ENCODE measurements at regions not wholly inside any gene's neighbourhood (a gene's known extent, or its start where the extent isn't known, plus 50 kb on each side); places are given as distances from the start of the nearest gene placed in this dataset.
"Not testable (repeated sequence)": the region's sequence is repeated elsewhere in the genome, so short reads cannot be mapped to it uniquely, and the experiment has no call there.

DNA sequence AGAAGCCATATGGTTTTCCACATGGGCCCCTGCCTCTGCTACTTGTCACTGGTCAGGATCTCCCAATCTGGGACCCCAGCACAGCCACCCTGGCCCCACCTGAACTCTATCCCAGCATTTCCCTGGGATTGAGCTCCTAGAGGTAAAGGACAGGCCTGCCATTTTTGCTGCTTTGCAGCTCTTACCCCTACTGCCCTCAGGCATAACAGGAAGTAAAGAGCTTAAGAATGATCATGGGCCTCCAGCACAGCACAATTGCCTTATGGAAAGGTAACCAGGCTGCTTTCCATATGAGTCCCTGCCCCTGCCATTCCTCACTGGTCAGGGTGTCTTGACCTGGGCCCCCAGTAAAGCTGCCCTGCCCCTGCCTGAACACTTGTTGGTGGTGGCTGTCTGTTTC, 196.6 kb upstream of the XIST start:
- H3K4me3 Mint-ChIP-seq: no peak overlapping the region
- CTCF ChIA-PET: no interaction called here

DNA sequence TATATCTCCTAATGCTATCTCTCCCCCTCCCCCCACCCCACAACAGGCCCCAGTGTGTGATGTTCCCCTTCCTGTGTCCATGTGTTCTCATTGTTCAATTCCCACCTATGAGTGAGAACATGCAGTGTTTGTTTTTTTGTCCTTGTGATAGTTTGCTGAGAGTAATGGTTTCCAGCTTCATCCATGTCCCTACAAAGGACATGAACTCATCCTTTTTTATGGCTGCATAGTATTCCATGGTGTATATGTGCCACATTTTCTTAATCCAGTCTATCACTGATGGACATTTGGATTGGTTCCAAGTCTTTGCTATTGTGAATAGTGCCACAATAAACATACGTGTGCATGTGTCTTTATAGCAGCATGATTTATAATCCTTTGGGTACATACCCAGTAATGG, 181.6 kb upstream of the XIST start:
- not testable (repeated sequence) for H3K4me3 Mint-ChIP-seq

More for the DNA sequence above, 196.6 kb upstream of the XIST start:
- POLR2A ChIA-PET: no interaction called here
- Mint-ChIP-seq H3K27ac (no peak overlapping the region), H3K9me3 (ENCODE audit: insufficient read depth) (no peaks in the 10 kb centered on the region), H3K27me3 (no peaks in the 10 kb centered on the region), H3K4me1 (no peaks in the 10 kb centered on the region)
- H3K79me2 ChIP-seq (ENCODE audit: control insufficient read depth, insufficient read depth, low read length): no peaks in the 10 kb centered on the region
- no peak overlapping the region for H3K9ac ChIP-seq (ENCODE audit: low read length)
- ATAC-seq (ENCODE audit: low read depth) (no peak), DNase-seq (no peak)
- intact Hi-C loops (cut with micrococcal nuclease): no loop called here
- TF ChIP-seq, protein P1, sequence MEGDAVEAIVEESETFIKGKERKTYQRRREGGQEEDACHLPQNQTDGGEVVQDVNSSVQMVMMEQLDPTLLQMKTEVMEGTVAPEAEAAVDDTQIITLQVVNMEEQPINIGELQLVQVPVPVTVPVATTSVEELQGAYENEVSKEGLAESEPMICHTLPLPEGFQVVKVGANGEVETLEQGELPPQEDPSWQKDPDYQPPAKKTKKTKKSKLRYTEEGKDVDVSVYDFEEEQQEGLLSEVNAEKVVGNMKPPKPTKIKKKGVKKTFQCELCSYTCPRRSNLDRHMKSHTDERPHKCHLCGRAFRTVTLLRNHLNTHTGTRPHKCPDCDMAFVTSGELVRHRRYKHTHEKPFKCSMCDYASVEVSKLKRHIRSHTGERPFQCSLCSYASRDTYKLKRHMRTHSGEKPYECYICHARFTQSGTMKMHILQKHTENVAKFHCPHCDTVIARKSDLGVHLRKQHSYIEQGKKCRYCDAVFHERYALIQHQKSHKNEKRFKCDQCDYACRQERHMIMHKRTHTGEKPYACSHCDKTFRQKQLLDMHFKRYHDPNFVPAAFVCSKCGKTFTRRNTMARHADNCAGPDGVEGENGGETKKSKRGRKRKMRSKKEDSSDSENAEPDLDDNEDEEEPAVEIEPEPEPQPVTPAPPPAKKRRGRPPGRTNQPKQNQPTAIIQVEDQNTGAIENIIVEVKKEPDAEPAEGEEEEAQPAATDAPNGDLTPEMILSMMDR (IDR thresholded peaks at IDR 0.05): no peak
- TF ChIP-seq EZH2 (IDR thresholded peaks at IDR 0.05; ENCODE audit: borderline replicate concordance, insufficient read depth, low read depth, low read length, poor library complexity, severe bottlenecking): no peak
- no peak overlapping the region for H2AFZ ChIP-seq (ENCODE audit: insufficient read depth, low read depth, low read length, poor library complexity, severe bottlenecking)
- H3K27me3 ChIP-seq (replicated peaks in 1 of 4; ENCODE audit: control extremely low read depth in 1 of 4, control insufficient read depth in 3 of 4, insufficient read depth in 4 of 4, low read length in 3 of 4): no peaks in the 10 kb centered on the region
- H3K4me1 ChIP-seq (ENCODE audit: control insufficient read depth in 2 of 2, insufficient read depth in 2 of 2, low read length in 2 of 2): no peaks in the 10 kb centered on the region
- H3K4me2 ChIP-seq (replicated peaks; ENCODE audit: low read depth, low read length, poor library complexity, severe bottlenecking): no peak overlapping the region
- peaks cover 0 to 10% (median 0%) of the 10 kb centered on the region in 3 donors for H3K9me3 ChIP-seq (ENCODE audit: control extremely low read depth in 1 of 3, control insufficient read depth in 2 of 3, insufficient read depth in 1 of 3, low read length in 2 of 3)
- H3K4me3 ChIP-seq (ENCODE audit: control extremely low read depth in 1 of 5, extremely low read depth in 1 of 5, insufficient read depth in 1 of 5, low read depth in 2 of 5, low read length in 4 of 5): no peak overlapping the region
- H3K36me3 ChIP-seq (replicated peaks in 1 of 2; ENCODE audit: control extremely low read depth in 1 of 2, control insufficient read depth in 1 of 2, extremely low read depth in 1 of 2, insufficient read depth in 2 of 2, low read length in 1 of 2): no peaks in the 10 kb centered on the region
- no peaks in the 10 kb centered on the region for H4K20me1 ChIP-seq (ENCODE audit: control insufficient read depth, insufficient read depth, low read length, poor library complexity, severe bottlenecking)
- no peak overlapping the region for H3K27ac ChIP-seq (ENCODE audit: low read length in 2 of 2)

DNA sequence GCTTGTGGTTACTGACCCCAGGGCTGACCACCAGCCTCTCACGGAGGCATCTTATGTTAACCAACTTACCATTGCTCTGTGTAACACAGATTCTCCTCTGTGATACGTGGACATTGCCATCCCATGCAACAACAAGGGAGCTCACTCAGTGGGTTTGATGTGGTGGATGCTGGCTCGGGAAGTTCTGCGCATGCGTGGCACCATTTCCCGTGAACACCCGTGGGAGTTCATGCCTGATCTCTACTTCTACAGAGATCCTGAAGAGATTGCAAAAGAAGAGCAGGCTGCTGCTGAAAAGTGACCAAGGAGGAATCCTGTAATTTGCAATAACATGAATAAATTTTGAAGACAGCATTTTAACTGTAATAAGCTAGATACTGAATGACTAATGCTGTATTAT, 179.0 kb upstream of the XIST start:
- H3K4me1 ChIP-seq (ENCODE audit: control insufficient read depth in 2 of 2, insufficient read depth in 2 of 2, low read length in 2 of 2); intact Hi-C loops (cut with micrococcal nuclease); DNase-seq; H3K9me3 ChIP-seq (ENCODE audit: control extremely low read depth in 1 of 3, control insufficient read depth in 2 of 3, insufficient read depth in 1 of 3, low read length in 2 of 3); H3K79me2 ChIP-seq (ENCODE audit: control insufficient read depth, insufficient read depth, low read length); H3K27ac Mint-ChIP-seq; H3K36me3 ChIP-seq (replicated peaks in 1 of 2; ENCODE audit: control extremely low read depth in 1 of 2, control insufficient read depth in 1 of 2, extremely low read depth in 1 of 2, insufficient read depth in 2 of 2, low read length in 1 of 2); H3K9me3 Mint-ChIP-seq (ENCODE audit: insufficient read depth); POLR2A ChIA-PET; H3K27ac ChIP-seq (ENCODE audit: low read length in 2 of 2); H3K27me3 Mint-ChIP-seq; ATAC-seq (ENCODE audit: low read depth); H3K27me3 ChIP-seq (replicated peaks in 1 of 4; ENCODE audit: control extremely low read depth in 1 of 4, control insufficient read depth in 3 of 4, insufficient read depth in 4 of 4, low read length in 3 of 4); H3K4me3 Mint-ChIP-seq; H3K4me1 Mint-ChIP-seq; H3K4me2 ChIP-seq (replicated peaks; ENCODE audit: low read depth, low read length, poor library complexity, severe bottlenecking); H4K20me1 ChIP-seq (ENCODE audit: control insufficient read depth, insufficient read depth, low read length, poor library complexity, severe bottlenecking); H2AFZ ChIP-seq (ENCODE audit: insufficient read depth, low read depth, low read length, poor library complexity, severe bottlenecking); H3K4me3 ChIP-seq (ENCODE audit: control extremely low read depth in 1 of 5, extremely low read depth in 1 of 5, insufficient read depth in 1 of 5, low read depth in 2 of 5, low read length in 4 of 5); CTCF ChIA-PET; H3K9ac ChIP-seq (ENCODE audit: low read length): not testable (repeated sequence)
- no CpG with 5 or more reads among the region's 7 CpGs for WGBS (ENCODE audit: insufficient coverage)

More for the DNA sequence above, 181.6 kb upstream of the XIST start:
- H3K4me1 Mint-ChIP-seq; ATAC-seq (ENCODE audit: low read depth); DNase-seq; H3K9ac ChIP-seq (ENCODE audit: low read length); H4K20me1 ChIP-seq (ENCODE audit: control insufficient read depth, insufficient read depth, low read length, poor library complexity, severe bottlenecking); H3K4me3 ChIP-seq (ENCODE audit: control extremely low read depth in 1 of 5, extremely low read depth in 1 of 5, insufficient read depth in 1 of 5, low read depth in 2 of 5, low read length in 4 of 5); H3K79me2 ChIP-seq (ENCODE audit: control insufficient read depth, insufficient read depth, low read length); H3K27ac Mint-ChIP-seq; H3K9me3 ChIP-seq (ENCODE audit: control extremely low read depth in 1 of 3, control insufficient read depth in 2 of 3, insufficient read depth in 1 of 3, low read length in 2 of 3); H2AFZ ChIP-seq (ENCODE audit: insufficient read depth, low read depth, low read length, poor library complexity, severe bottlenecking); POLR2A ChIA-PET; H3K4me1 ChIP-seq (ENCODE audit: control insufficient read depth in 2 of 2, insufficient read depth in 2 of 2, low read length in 2 of 2); H3K4me2 ChIP-seq (replicated peaks; ENCODE audit: low read depth, low read length, poor library complexity, severe bottlenecking); H3K27me3 Mint-ChIP-seq; H3K27me3 ChIP-seq (replicated peaks in 1 of 4; ENCODE audit: control extremely low read depth in 1 of 4, control insufficient read depth in 3 of 4, insufficient read depth in 4 of 4, low read length in 3 of 4); H3K36me3 ChIP-seq (replicated peaks in 1 of 2; ENCODE audit: control extremely low read depth in 1 of 2, control insufficient read depth in 1 of 2, extremely low read depth in 1 of 2, insufficient read depth in 2 of 2, low read length in 1 of 2); intact Hi-C loops (cut with micrococcal nuclease); H3K27ac ChIP-seq (ENCODE audit: low read length in 2 of 2); CTCF ChIA-PET; H3K9me3 Mint-ChIP-seq (ENCODE audit: insufficient read depth): not testable (repeated sequence)
- WGBS (ENCODE audit: insufficient coverage): no CpG with 5 or more reads among the region's 1 CpG
